Stimulated activated CD4-positive, alpha-beta T cell treated with anti-CD3 and anti-CD28 coated beads, TNF-alpha, amount 100 ng/mL, for 4 hours (primary cell): ENCODE measurements at regions not wholly inside any gene's neighbourhood (a gene's known extent, or its start where the extent isn't known, plus 50 kb on each side); places are given as distances from the start of the nearest gene placed in this dataset.
"Not testable (repeated sequence)": the region's sequence is repeated elsewhere in the genome, so short reads cannot be mapped to it uniquely, and the experiment has no call there.

Experiments used
- DNase-seq, 3 experiments: peaks; one replicate each; pipeline ENCODE4 v3.0.0-alpha.2; 2020; ENCODE audit warnings: low read depth in 3 of 3

DNA sequence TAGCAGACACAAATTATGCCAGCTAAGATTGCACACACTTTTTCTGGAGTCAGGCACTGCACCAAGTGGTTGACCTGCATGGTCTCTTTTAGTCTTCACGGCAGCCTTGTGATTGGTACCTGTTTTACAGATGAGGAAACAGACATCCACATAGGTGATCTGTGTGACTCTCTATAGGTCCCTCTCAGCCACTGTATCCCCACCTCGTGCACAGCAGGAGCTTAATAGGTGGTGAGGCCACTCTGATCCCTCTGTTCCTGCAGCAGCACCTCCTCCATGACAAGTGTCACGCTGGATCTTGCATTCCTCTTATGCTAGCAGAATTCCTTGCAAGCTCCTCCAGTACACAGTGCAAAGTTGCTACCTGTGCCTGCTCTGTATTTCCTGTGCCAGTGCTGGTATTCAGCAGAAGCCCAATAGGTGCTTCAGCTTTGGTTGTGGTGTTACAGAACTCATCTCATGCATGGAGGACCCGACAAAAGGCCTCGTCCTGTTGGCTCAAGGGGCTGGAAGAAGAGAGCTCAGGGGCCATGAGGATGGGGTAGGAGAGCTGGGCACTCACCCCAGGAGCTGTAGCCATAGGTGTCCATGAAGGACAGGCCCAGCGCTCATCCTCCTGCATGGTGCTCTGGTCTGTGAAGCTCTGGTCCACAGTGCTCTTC lies 546.7 kb downstream of the PTPRU start:
- DNase-seq = no peak

DNA sequence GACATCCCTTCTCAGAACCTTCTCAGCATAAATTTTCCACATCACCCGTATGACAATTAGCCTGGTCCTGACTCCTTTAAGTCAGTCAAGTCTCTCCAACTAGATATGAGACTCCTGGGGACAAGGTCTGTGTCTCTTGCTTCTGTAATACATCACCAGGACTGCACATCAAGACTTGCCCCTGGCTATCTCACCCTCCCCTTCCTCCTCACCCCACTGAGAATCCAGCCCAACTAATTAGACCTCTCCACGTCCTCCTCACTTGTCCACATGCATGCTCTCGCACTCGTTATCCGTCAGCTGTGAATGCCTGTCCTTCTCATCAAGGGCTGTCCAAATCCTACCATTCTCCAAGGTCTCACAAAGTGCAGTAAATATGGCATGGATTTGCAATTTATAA lies 542.8 kb downstream of the PTPRU start:
- no peak for DNase-seq

DNA sequence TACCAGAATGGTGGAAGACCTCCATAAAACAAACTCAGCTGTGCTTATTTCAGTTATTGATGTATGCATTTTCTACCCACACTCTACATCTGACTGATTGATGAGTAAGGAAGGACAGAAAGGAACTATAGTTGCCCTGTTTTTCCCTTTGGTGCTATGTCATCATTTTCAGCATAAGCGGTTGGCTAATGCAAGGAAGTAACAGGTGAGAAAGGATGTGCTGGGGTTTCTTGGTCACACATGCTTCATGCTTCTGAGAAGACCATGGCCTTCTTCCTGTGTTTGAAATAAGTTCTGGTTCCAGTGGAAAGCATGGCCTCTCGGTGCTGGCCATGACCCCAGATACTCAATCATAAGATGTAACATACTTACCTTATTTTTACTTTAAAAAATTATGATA lies 541.2 kb downstream of the PTPRU start:
- no peak for DNase-seq

DNA sequence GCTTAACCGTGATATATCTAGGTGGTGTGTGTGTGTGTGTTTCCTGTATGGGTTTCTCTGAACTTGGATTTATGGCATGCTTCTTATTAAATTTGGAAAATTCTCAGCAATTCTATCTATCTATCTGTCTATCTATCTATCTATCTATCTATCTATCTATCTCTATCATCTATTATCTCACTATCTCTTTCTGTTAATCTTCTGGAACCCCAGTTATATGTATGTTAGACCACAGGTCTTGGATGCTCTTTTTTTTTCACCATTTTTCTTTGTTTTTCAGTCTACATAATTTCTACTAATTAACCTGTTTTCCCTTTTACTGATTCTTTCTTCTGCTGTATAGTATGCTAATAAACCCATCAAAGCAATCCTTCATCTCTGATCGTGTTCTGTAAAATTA lies 538.0 kb downstream of the PTPRU start:
- DNase-seq = no peak

DNA sequence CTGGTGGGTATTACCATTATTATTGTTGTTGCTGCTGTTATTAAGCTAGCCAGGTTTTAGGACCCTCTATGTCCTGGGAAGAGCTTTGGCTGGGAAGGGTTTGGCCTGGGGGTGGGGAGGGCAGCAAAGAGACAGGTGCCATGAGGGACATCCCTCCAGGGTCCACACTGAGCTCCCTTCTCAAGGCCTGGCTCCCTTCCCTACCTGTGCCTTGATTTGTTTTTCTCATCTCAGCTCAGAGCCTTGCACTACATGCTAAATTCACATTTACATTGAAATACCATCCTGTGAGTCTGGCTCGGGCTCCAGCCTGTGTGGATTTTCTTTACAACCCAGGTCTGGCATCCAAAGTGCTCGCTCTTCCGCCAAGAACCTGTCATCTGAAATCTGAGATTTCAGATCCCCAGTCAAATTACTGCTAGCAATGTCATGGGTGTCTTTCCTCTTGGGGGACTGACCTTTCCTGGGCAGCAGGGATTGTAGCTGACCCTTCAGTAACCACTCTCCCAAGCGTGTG lies 536.3 kb downstream of the PTPRU start:
- no peak for DNase-seq

DNA sequence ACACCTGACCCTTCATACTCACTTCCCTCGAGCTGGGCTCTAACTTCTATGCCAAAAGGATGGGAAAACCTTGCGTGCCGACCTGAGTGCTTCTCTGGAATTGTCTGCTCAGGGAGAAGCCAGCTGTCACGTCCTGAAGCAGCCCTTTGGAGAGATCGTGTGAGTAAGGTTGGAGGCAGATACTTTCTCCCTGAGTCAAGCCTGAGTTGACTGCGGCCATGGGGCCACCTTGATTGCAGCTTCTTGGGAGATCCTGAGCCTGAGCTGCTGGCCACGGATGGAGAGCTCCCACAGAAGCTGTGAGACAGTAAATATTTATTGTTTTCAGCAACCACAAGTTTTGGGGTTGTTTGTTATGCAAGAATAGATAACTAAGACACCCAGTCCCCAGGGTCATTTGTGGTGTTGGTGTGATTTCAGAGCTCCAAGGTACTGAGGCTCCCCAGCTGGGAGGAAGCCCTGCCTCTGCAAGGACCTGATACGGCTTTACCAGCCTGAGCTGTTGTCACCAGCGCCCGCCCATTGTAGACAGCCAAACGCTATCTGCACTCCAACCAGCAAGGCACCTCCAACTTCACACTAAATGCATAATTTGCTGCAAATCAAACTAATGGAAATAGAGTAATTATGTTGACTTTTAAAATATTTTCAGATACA lies 531.6 kb downstream of the PTPRU start:
- DNase-seq = no peak

DNA sequence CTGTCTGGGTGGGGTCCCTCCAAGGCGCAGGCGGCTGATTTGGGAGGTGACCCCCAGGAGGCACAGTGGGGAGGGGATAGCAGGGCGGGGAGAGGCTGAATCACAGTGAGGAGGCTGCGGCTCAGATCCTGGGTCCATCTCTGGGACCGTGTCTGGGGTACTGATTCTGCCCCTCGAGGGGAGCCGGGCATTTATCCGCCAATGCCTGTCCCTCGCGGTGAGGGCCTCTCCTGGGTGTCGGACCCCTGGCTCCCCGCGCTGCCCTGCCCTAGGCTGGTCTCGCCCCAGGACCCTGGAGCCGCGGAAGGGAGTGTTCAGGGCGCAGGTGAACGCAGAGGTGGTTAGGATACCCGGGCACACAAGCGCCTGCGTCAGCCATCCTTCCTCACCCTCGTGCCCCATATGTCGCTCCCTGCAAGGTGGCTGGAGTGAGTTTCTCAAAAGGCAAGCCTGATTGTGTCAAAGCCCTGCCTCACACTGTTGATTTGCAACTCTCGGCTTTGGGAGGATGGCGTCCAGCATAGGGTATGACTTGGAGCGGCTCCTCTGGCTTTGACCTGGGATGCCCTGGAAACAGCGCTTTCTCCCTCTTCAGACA lies 530.9 kb downstream of the PTPRU start:
- no peak for DNase-seq

DNA sequence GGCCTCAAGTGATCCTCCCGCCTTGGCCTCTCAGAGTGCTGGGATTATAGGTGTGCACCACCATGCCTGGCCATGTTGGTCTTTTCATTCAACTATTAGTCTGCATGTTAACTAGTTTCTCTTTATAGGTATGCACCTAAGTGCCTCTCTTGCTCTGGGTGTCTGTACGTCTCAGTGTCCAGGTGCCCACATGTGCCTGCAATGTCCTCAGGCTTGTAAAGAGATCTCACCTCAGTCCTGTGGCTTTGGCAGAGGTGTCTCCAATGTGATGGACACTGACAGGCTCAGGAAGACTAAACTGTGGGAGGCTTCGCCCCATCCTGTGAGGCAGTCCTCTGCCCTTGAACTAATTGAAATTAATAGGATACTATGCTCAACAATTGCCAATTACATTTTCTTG lies 526.3 kb downstream of the PTPRU start:
- DNase-seq = no peak

DNA sequence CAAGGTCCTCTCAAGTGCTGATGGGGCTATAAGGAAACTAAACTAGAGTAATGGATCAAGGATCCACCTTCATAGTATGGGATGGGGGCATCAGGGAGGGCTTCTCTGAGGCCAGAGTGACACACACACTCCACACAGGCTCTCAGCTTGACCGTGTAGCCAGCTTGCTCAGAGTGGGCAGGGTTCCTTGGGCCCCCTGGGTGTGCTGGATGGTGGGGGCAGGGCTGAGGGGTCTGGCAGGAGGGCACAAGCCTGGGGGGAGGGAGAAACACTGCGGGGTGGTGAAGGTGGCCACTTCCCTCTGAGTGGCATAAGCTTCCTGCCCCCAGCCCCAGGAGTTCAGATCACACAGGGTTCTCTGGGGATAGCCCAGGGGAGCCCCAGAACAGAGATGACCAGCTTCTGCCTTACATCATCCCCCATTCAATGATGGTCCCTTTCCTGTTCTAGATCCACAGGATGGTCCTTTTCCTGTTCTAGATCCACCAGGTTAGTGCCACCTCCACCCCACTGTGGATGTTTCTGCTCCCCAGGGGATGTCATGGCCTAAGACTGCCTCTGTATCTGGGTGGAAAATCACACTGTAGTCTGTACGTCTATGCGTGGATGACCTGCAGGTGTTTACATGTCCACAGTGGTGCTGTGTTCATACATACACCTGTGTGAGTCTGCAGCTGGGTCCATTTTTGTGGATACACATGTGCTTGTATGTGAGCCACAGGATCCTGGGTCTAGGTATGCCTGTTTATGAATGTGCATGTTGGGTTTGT lies 525.0 kb downstream of the PTPRU start:
- DNase-seq = no peak

DNA sequence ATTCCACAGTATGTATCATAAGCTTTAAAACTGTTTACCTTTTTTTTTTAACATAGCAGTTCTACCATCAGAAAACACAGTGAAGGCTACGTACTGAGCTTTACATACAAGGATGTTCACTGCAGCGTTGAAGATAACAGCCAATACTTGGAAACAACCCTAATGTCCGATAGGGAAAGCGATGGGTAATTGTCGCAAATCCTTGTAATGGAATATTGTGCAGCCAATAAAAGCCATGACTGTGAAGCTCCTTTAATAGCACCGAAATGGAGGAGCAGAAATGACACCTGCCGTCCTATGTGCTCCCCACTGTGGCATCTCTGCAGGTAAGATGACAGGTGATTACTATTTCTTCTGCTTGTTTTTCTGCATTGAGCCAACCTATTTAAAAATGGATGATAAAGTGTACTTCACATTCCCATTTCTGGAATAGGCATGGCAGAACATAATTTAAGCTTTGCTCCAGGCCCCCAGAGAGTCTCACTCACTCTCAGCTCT lies 523.8 kb downstream of the PTPRU start:
- no peak for DNase-seq

DNA sequence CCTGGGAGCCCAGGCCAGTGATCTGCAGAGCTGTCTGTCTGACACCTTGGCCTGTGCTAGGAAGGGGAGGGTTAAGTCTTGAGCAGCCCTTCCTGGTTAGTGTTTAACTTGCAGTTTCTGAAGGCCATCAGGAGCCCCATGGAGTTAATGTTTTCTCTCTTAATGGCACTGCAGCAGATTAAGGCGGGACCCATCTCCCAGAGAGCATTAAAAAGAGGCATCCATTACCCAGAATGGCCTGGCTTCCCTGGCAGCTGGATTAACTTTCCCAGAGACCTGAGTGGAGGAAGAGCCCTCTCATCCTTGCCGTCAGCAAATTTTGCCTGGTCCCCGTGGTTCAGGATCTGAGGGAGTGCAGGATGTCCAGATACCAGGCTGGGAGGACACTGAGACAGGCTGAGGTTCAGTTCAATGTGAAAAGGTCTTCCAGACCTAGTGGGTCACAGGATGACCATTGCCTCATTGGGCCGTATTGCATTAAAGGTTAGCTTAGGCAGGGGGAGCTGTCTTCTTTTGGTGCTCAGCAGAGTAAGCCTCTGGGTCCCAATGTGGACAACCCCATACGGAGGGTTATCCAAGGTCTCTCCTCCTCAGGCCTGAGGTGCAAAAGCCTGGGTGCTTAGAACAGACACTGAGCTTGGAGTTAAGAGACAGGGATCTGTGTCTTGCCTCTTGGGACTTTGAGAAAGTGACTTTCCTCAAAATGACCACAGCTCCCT lies 522.6 kb downstream of the PTPRU start:
- DNase-seq = no peak

DNA sequence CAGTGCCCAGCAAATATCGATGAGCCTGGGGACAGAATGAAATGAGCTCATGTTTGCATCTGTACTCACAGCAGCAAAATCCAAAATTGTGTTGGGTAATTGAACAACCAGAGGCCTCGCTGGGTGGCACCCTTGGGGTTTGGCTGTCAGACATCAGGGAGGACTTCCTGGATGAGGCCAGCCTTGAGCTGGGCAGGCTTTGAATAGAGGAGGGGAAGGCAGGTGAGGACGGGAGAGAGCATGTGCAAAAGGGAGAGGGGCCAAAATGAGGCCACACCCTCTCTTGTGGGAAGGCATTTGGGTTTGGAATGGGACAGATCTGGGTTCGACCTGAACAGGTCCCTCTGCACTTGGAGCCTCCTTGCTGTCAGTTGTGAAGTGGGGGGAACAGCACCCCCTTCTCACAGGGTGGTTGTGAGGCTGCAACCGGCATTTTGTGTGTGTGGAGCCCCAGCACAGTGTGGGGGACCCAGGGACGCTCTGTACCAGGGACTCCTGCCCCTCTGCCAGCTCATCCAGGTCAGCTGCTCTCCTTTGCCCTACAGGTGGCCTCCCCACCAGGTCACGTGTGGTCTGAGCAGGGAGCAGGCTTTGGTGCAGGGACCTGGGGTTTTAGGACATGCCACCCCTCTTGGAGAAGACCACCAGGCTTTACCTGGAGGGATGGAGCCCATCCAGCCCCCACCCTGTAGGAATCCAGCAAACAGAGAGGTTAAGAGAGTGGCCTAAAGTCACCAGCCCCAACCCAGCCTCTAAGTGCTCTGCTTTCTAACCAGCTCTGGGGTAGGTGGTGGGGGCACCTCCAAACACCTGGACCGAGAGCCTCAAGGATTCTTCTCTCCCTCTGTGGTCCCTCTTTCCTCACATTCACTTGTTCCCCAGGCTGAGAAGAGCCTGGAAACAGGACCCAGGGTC lies 521.8 kb downstream of the PTPRU start:
- no peak for DNase-seq

DNA sequence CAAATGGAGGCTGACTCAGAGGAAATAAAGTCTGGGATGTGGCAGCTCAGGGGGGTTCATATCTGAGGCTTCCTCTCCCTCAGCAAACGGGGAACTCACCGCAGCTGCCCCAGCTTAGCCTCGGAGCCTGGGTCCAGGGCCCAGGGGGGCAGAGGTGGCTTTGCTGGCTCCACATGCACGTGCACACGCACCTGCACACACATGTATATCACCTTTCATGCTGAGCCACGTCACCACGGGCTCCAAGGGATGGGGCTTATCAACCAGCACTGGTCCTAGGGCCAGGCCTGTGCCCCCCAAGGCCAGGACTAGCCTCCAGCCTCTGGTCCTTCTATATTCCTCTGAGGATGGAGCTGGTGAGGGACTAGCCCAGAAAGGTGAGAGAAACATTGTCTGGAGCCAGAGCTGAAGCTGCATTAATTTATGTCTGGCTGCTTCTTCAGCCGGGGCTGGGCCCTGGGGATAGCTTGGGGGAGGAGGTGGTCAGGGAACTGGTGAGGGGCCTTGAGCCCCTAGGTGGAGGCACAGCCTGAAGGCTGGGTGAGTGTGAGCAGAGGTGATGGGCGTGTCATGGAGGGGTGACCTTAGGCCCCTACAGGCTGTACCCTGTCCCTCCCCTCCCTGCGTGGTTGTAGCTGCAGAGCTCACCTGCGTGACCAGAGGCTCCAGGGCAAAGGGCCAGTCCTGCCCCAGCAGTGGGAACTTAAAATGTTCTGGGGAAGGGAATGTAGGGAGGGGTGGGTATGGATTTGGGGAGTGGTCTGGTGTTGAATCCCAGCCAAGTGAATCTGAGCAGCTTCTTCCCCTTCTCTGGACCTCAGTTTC lies 520.8 kb downstream of the PTPRU start:
- DNase-seq = no peak

DNA sequence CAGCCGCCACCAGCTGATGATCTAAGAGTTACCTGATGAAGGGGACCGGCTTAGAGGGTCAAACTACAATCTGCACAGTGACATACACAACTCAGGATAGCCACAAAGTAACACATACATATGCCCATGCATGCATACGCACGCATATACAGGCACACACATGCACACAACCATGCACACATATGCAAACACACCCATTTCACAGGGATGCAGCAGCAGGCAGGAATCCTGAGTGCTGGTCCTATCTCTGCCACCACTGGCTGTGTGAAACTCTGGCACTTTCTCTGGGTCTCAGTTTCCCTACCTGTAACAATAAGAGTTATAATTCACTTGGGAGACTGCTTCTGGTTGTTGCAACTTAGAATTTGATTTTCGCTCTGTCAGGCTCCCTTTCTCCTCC lies 520.2 kb downstream of the PTPRU start:
- no peak for DNase-seq

DNA sequence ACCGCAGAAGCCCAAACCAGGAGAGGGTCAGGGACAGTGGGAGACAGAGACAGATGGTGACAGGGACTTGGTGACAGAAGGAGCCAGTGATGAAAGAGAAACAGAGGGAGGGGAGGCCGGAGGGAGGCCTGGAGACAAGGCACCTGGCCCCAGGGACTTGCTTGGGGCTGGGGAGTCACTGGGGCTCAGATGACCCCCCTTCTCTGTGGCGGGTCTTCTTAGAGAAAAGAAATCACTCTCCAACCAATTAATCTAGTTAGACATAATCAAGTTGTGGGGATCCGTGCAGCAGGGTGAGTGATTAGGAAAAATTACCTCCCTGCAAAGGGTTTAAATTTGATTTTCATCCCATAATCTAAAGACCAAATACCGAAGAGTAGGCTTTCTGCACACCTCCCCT lies 519.8 kb downstream of the PTPRU start:
- no peak for DNase-seq

DNA sequence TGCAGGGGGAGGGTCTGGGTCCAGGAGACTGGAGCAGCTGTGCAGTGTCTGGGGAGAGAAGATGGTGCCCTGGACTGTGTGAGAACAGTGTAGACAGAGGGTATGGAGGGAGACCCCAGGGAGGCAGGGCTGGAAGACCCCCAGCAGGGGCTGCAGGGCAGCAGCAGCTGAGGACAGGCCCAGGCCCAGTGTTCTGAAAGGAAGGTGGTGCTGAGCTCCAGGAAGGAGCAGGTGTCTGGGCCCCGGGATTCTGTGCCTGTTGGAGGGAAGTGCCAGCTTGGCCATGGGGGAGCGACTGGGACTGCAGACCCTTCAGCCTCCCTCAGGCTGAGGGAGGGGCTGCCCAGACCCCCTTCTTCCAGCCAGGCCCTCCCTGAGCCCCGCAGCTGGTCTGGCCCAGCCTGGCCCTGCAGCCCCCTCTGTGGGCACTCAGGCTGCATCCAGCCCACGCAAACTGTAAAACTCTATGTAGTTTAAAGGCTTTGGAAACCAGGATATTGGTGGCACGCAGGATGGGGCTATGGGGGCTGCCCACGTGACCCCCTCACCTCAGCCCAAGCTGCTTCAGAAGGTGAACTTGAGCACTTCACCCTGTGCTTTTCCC lies 519.2 kb downstream of the PTPRU start:
- DNase-seq = not testable (repeated sequence)

DNA sequence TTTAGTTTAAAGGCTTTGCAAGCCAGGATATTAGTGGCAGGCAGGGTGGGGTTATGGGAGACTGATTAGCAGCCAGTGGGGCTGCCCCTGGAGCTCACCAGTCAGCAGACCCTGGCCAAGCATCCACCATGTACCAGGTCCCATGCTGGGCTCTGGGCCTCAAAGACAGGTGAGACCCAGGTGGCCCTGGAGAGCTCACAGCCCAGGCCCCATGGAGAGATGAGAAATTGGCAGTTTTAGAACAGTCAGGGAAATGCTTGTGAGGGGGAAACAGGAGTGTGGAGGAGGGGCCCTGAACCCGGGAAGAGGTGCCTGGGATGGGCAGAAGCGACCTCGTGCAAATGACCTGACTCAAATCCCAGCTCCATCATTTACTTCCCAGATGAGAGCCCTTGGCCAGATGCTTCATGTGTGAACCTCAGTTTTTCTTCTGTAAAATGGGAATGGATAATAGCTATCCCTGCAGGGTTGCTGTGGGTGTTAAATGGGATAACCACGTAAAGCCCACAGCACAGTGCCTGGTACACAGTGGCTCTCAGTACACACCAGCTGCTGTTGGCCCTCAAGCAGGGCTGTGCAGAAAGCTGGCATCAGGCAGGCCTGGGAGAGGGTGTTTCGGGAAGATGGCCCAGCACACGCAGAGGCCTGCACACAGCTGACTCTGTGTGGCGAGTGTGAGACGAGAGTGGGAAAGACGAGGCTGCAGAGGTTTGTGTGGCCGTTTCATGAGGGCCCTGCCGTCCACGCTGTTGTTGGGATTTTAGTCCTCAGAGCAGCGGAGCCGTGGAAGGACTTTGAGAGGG lies 518.5 kb downstream of the PTPRU start:
- no peak for DNase-seq
